AG10803 (cell line): ENCODE measurements at regions not wholly inside any gene's neighbourhood (a gene's known extent, or its start where the extent isn't known, plus 50 kb on each side); places are given as distances from the start of the nearest gene placed in this dataset.

Experiments
- DNase-seq: peaks from one replicate; pipeline ENCODE4 v3.0.0; 2010; ENCODE audit warnings: low read depth
- H3K4me3 ChIP-seq: 2 replicates; pipeline ENCODE4 v1.5.1; 2011; ENCODE audit warnings: mild to moderate bottlenecking, low read length, control low read depth
- CTCF ChIP-seq: conservative IDR thresholded peaks from 2 replicates; pipeline ENCODE4 v1.5.1; 2011; ENCODE audit warnings: mild to moderate bottlenecking, low read length, control low read depth, inconsistent platforms

- TF ChIP-seq CTCF, result peak; percentile 98
- H3K4me3 ChIP-seq, result peak overlapping the region; percentile 69
- peak; percentile 92 for DNase-seq
Measured at GRCh38 chr11:10933455-10934292, 75.8 kb upstream of the ZBED5 start.

- no peak for TF ChIP-seq CTCF
- DNase-seq, result no peak
Measured at GRCh38 chr11:10932976-10933375, 75.1 kb upstream of the ZBED5 start.

GRCh38 chr11:10931761-10932670, 74.2 kb upstream of the ZBED5 start:
- no peak for DNase-seq
- peak overlapping the region; percentile 72 for H3K4me3 ChIP-seq
- no peak for TF ChIP-seq CTCF

More at GRCh38 chr11:10932976-10933375, 75.1 kb upstream of the ZBED5 start:
- no peak overlapping the region for H3K4me3 ChIP-seq

- H3K4me3 ChIP-seq, result peak overlapping the region; percentile 72
- no peak for TF ChIP-seq CTCF
- DNase-seq, result peak; percentile 76
Measured at GRCh38 chr11:10930972-10931760, 73.3 kb upstream of the ZBED5 start.

GRCh38 chr11:10930224-10930971, 72.5 kb upstream of the ZBED5 start:
- TF ChIP-seq CTCF, result peak; percentile 23

GRCh38 chr11:10927538-10927937, 69.7 kb upstream of the ZBED5 start:
- DNase-seq, result no peak
- no peak for TF ChIP-seq CTCF
- no peak overlapping the region for H3K4me3 ChIP-seq

More at GRCh38 chr11:10930224-10930971, 72.5 kb upstream of the ZBED5 start:
- DNase-seq, result peak; percentile 39
- H3K4me3 ChIP-seq, result peak overlapping the region; percentile 72
